Left hindlimb (tissue), 1 donor: ENCODE measurements at regions not wholly inside any gene's neighbourhood (a gene's known extent, or its start where the extent isn't known, plus 50 kb on each side); places are given as distances from the start of the nearest gene placed in this dataset.
"Not testable (repeated sequence)": the region's sequence is repeated elsewhere in the genome, so short reads cannot be mapped to it uniquely, and the experiment has no call there.

ENCODE experiments used
- DNase-seq: peaks from one replicate; pipeline ENCODE4 v3.0.0-alpha.2; 2018

- DNase-seq, result no peak
These were observed 95.1 kb upstream of the MRPS22 start for GRCh38 chr3:139248593-139249255.

- DNase-seq, result no peak
These were observed 92.3 kb upstream of the MRPS22 start for GRCh38 chr3:139251529-139251928.

DNA sequence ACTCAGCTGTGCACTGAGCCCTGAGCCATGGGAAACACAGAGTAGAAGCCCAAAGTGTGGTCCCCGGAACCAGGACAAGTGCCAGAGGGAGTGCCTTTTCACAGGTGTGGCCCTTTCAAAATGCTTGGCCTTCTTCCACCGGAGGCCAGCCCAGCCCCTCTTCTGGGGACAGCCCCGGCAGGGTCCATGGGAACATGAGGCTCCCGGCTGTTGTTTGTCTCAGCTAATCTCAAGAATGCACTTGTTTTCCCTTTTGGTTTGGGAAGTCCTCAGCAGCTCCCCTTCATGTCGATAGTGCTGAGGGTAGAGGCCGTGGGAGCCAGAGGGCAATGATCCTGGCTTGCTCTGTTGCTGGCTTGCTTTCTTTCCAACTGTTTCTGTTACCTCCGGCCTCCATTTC lies 91.1 kb upstream of the MRPS22 start:
- DNase-seq, result no peak

DNA sequence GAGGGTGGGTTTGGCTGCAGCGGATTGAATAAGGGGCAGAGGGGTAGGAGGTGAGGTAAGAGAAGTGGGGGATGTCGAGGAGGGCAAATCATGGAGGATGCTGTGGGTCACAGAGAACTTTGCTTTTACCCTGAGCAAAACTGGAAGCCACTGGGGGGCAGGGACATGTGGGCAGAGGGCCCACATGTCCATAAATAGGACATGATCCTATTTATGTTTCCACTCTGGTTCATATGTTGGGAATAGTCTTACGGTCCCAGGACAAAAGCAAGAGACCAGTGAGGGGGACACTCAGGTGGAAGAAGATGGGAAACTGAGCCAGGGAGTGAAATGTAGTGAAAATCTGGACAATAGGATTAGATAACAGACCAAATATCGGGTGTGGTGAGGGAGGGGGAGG lies 85.5 kb upstream of the MRPS22 start:
- no peak for DNase-seq

GRCh38 chr3:139259398-139259797 lies 84.4 kb upstream of the MRPS22 start:
- DNase-seq, result no peak

DNA sequence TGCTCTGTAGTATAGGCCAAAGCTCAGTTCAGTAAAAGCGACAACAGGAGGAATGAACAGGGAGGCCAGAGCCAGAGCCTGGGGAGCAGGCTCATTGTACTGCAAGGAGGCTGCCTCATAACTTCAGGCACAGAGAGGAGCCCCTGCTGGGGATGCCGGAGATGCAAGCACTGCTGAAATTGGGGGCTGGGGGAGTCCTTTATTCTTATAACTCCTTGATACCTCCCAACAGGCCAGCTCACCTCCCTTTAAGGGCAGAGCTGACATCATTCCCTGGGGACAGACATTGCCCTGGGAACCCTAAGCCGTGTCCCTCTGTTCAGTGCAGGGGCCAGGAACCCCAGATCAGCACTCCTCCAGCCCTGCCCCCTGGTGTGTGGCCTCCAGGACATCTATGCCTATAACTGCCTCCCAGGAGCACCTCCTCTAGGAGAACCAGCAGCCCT lies 83.8 kb upstream of the MRPS22 start:
- no peak for DNase-seq

DNA sequence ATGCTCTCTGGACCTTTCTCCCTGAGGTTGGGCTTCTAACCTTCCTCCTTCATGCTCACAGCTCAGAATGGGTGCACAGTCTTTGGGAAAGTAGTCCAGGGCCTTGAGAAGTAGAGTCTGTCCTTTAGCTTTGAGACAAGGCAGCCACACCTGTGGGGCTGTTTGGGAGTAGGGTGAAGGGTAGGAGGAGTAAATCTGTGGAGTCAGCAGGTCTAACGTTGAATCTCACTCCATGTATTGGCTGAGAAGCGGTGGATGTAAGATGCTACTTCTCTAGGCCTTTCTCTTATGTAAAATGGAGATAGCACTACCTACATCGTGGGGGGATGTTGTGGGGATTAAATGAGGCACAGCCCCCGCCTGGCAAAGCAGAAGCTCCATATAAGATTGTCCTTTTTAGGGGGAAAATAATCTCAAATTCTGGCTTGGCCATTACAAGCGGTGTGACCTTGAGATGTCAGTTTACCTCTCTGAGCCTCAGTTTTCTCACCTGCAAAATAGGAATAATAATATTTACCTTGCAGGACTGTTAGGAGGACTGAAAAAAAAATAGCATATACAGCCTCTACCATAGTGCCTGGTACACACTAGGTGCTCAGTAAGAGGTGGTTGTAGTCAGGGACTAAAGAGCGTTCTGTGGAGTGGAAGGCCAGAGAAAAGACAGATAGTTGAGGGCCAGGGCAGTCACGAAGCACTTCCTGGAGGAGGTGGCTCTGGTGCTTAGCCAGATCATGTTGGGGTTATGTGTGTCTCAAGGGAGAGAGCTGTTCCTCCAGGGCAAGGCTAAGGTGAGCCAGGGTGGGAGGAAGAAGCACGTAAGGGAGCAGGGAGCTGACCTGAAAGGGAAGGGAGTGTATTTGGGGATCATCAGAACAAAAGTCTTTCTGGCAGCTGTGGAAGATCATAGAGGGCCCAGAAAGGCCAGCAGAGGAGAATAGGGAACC lies 82.8 kb upstream of the MRPS22 start:
- DNase-seq, result no peak

DNA sequence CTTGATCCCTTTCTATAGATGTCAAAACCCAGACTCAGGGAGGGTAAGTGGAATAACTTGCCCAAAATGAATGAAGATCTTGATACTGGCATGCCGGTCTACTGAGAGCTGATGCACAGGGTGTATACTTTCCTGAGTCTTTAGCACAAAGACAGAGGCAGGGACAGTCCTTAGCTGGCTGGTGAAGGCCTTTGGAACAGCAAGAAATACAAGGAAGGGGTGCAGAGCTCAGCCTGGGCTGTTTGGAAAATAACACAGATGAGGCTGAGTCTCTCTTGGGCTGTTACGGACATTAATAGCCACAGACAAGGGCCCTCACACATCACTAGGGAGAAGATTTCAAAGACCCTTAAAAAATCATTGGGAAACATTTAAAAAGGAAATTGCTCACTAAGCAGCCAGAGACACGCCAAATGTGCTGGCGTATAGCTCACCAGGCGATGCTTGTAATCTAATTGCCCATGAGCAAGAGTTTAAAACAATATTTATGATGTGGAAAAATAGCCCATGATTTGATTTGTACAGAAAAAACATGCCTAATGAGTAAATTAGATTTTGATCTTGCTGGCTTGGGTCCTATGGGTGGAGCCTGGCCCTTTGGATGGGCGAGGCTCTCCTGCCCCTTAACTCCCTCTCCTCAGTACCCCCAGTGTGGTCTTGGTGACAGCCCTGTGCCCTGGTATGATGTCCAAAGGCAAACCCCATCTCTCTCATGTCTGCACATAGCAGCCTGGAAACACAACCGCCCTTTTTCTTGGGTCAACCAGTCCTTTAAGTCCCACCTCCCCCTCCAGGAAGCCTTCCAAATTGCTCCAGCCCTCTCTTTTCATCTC lies 81.8 kb upstream of the MRPS22 start:
- no peak for DNase-seq

- DNase-seq, result no peak
These were observed 80.0 kb upstream of the MRPS22 start for GRCh38 chr3:139263798-139264197.

- no peak for DNase-seq
These were observed 79.4 kb upstream of the MRPS22 start for GRCh38 chr3:139264375-139264774.

- no peak for DNase-seq
These were observed 78.4 kb upstream of the MRPS22 start for GRCh38 chr3:139265131-139266016.

- DNase-seq, result no peak
These were observed 76.2 kb upstream of the MRPS22 start for GRCh38 chr3:139267300-139268246.

GRCh38 chr3:139269984-139270383 lies 73.8 kb upstream of the MRPS22 start:
- no peak for DNase-seq

DNA sequence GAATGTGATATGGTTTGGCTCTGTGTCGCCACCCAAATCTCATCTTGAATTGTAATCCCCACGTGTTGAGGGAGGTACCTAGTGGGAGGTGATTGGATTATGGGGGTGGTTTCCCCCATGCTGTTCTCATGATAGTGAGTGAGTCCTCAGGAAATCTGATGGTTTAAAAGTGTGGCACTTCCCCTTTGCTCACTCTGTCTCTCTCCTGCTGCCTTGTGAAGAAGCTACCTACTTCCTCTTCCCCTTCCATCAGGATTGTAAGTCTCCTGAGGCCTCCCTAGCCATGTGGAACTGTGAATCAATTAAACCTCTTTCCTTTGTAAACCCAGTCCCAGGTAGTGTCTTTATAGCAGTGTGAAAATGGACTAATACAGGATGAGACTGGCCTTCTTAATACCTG lies 73.2 kb upstream of the MRPS22 start:
- not testable (repeated sequence) for DNase-seq

- DNase-seq, result no peak
These were observed 63.7 kb upstream of the MRPS22 start for GRCh38 chr3:139280027-139280671.

- DNase-seq, result no peak
These were observed 62.7 kb upstream of the MRPS22 start for GRCh38 chr3:139281096-139281495.

DNA sequence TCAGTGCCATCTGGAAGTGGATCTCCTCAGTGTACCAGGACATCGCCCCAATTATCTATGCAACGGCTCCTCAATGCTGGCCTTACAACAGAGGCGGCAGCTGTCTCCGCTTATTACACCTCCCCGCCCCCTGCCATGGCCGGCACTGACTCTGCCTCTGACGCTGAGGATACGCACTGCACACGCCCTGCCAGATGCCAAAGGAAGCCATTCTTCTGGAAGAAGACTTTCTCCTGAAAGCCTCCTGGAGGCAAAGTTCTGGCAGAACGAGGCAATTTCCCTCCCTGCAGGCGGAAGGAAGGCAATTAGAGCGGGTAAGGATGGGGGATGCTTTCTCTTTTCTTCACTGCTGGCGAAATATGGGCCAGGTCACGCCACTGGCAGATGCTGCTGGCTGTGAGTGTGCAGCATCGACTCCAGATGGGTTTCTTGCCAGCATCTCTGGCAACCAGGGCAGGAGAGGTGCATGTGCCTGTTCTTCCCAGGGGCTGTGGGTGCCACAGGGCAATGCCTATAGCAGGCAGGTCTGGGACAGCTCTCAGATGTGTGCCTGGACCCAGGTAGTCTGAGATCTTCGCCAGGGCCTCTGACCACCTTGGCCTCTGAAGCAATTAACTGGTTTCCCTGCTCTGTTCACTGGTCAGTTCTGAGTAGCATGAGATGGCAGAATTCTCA lies 62.2 kb upstream of the MRPS22 start:
- no peak for DNase-seq

GRCh38 chr3:139283301-139283700 lies 60.5 kb upstream of the MRPS22 start:
- no peak for DNase-seq

GRCh38 chr3:139284221-139284620 lies 59.6 kb upstream of the MRPS22 start:
- DNase-seq, result no peak

DNA sequence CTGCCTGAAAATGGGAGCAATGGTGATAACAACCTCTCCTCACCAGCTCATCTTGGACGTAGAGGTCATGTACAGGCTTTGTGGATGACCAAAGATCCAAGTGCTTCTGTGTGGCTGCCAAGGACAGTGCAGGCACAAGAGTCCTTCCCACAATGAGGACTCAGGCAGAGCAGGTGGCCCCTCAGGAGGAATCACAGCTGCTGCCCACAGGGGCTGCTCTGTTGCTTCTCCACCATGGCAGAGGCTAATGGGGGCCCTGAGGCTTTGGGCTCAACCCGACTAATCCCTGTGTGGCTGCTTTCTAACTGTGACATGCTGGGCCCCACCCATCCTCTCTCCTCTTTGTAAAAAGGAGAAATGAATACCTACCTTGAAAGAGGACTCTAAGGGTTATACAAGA lies 58.1 kb upstream of the MRPS22 start:
- DNase-seq, result no peak
